ENCODE measurements at regions not wholly inside any gene's neighbourhood (a gene's known extent, or its start where the extent isn't known, plus 50 kb on each side); places are given as distances from the start of the nearest gene placed in this dataset.

DNA sequence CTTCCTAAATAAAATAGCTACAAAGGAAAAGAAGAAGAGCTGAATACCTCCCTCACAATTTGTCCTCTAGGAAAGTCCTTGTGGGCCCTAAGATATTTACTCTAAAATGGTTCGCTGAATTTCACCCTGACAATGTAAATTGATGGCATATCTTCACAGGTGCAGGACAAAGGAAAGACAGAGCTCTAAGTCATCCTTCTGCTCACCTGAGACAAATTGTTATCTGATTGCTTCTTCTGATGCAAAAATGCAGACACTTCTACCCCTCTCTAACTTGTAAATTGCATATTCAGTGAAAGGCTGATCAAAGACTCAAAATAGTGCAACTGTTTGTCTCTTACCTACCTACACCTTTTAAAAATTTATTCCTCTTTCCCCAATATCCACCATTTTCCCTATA is 747.2 kb upstream of the PRR20A start:
- TF ChIP-seq, protein P1, sequence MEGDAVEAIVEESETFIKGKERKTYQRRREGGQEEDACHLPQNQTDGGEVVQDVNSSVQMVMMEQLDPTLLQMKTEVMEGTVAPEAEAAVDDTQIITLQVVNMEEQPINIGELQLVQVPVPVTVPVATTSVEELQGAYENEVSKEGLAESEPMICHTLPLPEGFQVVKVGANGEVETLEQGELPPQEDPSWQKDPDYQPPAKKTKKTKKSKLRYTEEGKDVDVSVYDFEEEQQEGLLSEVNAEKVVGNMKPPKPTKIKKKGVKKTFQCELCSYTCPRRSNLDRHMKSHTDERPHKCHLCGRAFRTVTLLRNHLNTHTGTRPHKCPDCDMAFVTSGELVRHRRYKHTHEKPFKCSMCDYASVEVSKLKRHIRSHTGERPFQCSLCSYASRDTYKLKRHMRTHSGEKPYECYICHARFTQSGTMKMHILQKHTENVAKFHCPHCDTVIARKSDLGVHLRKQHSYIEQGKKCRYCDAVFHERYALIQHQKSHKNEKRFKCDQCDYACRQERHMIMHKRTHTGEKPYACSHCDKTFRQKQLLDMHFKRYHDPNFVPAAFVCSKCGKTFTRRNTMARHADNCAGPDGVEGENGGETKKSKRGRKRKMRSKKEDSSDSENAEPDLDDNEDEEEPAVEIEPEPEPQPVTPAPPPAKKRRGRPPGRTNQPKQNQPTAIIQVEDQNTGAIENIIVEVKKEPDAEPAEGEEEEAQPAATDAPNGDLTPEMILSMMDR (conservative IDR thresholded peaks at IDR 0.05; ENCODE audit: low read depth, low read length) = no peak
- no peak for TF ChIP-seq EZH2 (IDR thresholded peaks at IDR 0.05; ENCODE audit: borderline replicate concordance, low read depth, low read length, poor library complexity, severe bottlenecking)
